ENCODE measurements at regions not wholly inside any gene's neighbourhood (a gene's known extent, or its start where the extent isn't known, plus 50 kb on each side); places are given as distances from the start of the nearest gene placed in this dataset.

GRCh38 chr11:23429569-23429968 is 569.3 kb upstream of the CCDC179 start:
- TF ChIP-seq, protein P1, sequence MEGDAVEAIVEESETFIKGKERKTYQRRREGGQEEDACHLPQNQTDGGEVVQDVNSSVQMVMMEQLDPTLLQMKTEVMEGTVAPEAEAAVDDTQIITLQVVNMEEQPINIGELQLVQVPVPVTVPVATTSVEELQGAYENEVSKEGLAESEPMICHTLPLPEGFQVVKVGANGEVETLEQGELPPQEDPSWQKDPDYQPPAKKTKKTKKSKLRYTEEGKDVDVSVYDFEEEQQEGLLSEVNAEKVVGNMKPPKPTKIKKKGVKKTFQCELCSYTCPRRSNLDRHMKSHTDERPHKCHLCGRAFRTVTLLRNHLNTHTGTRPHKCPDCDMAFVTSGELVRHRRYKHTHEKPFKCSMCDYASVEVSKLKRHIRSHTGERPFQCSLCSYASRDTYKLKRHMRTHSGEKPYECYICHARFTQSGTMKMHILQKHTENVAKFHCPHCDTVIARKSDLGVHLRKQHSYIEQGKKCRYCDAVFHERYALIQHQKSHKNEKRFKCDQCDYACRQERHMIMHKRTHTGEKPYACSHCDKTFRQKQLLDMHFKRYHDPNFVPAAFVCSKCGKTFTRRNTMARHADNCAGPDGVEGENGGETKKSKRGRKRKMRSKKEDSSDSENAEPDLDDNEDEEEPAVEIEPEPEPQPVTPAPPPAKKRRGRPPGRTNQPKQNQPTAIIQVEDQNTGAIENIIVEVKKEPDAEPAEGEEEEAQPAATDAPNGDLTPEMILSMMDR (conservative IDR thresholded peaks at IDR 0.05): no peak
- TF ChIP-seq ZFX (IDR thresholded peaks at IDR 0.05): no peak

All from C4-2B (cell line).